GM12873 (cell line): ENCODE measurements at regions not wholly inside any gene's neighbourhood (a gene's known extent, or its start where the extent isn't known, plus 50 kb on each side); places are given as distances from the start of the nearest gene placed in this dataset.

Experiments
- TF ChIP-seq, protein P1 (sequence below): IDR thresholded peaks from 2 replicates; pipeline ENCODE4 v1.5.1; 2012; ENCODE audit warnings: low read depth, mild to moderate bottlenecking, moderate library complexity, low read length, control low read depth; ENCODE audit not compliant: insufficient read depth; ENCODE audit errors: missing control alignments

DNA sequence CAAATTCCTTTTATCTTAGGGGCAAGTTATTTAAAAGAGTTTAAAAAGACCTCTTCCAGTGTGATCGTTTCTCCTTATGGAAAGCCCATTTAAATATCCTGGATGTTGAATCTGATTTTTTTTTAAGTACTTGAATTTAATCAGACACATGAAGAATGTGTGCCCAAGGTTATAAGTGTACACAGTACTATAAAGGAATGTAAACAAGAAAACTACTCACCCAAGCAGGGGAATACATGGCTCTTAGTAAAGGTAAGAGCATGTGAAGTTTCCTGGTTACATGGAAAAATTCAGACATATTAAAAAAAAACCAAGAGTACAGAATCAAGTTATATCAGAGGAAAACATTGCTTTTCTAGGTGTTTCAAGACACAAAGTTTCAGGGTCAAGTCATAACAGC, 546.9 kb downstream of the MATN1 start:
- TF ChIP-seq, protein P1, sequence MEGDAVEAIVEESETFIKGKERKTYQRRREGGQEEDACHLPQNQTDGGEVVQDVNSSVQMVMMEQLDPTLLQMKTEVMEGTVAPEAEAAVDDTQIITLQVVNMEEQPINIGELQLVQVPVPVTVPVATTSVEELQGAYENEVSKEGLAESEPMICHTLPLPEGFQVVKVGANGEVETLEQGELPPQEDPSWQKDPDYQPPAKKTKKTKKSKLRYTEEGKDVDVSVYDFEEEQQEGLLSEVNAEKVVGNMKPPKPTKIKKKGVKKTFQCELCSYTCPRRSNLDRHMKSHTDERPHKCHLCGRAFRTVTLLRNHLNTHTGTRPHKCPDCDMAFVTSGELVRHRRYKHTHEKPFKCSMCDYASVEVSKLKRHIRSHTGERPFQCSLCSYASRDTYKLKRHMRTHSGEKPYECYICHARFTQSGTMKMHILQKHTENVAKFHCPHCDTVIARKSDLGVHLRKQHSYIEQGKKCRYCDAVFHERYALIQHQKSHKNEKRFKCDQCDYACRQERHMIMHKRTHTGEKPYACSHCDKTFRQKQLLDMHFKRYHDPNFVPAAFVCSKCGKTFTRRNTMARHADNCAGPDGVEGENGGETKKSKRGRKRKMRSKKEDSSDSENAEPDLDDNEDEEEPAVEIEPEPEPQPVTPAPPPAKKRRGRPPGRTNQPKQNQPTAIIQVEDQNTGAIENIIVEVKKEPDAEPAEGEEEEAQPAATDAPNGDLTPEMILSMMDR = no peak

GRCh38 chr1:30174499-30174898, 548.9 kb downstream of the MATN1 start:
- TF ChIP-seq, protein P1 = no peak

- TF ChIP-seq, protein P1 = no peak
These were observed 549.8 kb downstream of the MATN1 start for GRCh38 chr1:30173560-30173959.

GRCh38 chr1:30172757-30173156, 550.6 kb downstream of the MATN1 start:
- TF ChIP-seq, protein P1 = no peak

- TF ChIP-seq, protein P1 = no peak
These were observed 551.1 kb downstream of the MATN1 start for GRCh38 chr1:30172299-30172694.

GRCh38 chr1:30171537-30172298, 551.7 kb downstream of the MATN1 start:
- TF ChIP-seq, protein P1 = no peak

- TF ChIP-seq, protein P1 = no peak
These were observed 554.1 kb downstream of the MATN1 start for GRCh38 chr1:30169269-30169668.
